IPS-15b (cell line): ENCODE measurements at regions not wholly inside any gene's neighbourhood (a gene's known extent, or its start where the extent isn't known, plus 50 kb on each side); places are given as distances from the start of the nearest gene placed in this dataset.

ENCODE experiments used
- H3K27me3 ChIP-seq: one replicate; pipeline ENCODE4 v1.6.1; 2013; ENCODE audit warnings: low read length; ENCODE audit not compliant: control insufficient read depth, insufficient read depth
- H3K36me3 ChIP-seq: one replicate; pipeline ENCODE4 v1.6.1; 2013; ENCODE audit warnings: low read length; ENCODE audit not compliant: control insufficient read depth, insufficient read depth
- H3K4me1 ChIP-seq: one replicate; pipeline ENCODE4 v1.6.1; 2013; ENCODE audit warnings: mild to moderate bottlenecking, low read length; ENCODE audit not compliant: control insufficient read depth, insufficient read depth
- H3K4me3 ChIP-seq: one replicate; pipeline ENCODE4 v1.5.1; 2013; ENCODE audit warnings: low read depth, low read length
- H3K9ac ChIP-seq: one replicate; pipeline ENCODE4 v1.6.1; 2013; ENCODE audit warnings: low read depth, mild to moderate bottlenecking, low read length
- H3K9me3 ChIP-seq: one replicate; pipeline ENCODE4 v1.6.1; 2013; ENCODE audit warnings: mild to moderate bottlenecking, low read length; ENCODE audit not compliant: control insufficient read depth, insufficient read depth

- Histone ChIP-seq H3K4me3 (no peak overlapping the region), H3K4me1 (no peaks in the 10 kb centered on the region), H3K36me3 (no peaks in the 10 kb centered on the region), H3K27me3 (no peaks in the 10 kb centered on the region), H3K9me3 (no peaks in the 10 kb centered on the region), H3K9ac (no peak overlapping the region)
Measured at GRCh38 chr22:48118654-48119053, 1356.2 kb downstream of the TBC1D22A start.

- Histone ChIP-seq H3K27me3 (no peaks in the 10 kb centered on the region), H3K9me3 (no peaks in the 10 kb centered on the region), H3K4me1 (no peaks in the 10 kb centered on the region), H3K36me3 (no peaks in the 10 kb centered on the region), H3K4me3 (no peak overlapping the region), H3K9ac (no peak overlapping the region)
Measured at GRCh38 chr22:48116871-48117270, 1354.4 kb downstream of the TBC1D22A start.

- Histone ChIP-seq H3K36me3 (no peaks in the 10 kb centered on the region), H3K9me3 (no peaks in the 10 kb centered on the region), H3K9ac (no peak overlapping the region), H3K4me3 (no peak overlapping the region), H3K27me3 (no peaks in the 10 kb centered on the region), H3K4me1 (no peaks in the 10 kb centered on the region)
Measured at GRCh38 chr22:48112687-48113521, 1350.5 kb downstream of the TBC1D22A start.

DNA sequence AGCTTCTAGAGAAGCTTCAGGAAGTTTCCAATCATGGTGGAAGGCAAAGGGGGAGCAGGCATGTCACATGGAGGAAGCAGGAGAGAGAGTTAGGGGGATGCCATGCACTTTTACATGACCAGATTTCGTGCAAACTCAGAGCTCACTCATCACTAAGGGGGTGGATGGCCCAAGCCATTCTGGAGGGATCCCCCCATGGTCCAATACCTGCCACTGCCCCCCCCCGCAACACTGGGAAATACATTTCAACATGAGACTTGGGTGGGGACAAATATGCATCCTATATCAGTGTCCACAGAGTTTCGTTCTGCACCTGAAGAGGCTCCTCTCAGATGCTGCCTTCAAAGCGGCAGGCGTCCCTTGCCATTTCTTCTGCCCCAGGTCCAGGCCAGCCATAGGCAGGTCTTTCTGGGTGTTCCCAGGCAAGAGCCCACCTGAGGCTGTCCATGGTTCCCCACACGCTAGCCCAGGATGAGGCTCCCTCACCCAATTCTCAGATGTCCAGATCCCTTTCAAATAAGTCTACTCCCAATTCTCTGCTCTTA lies 1344.3 kb downstream of the TBC1D22A start:
- no peaks in the 10 kb centered on the region for H3K36me3 ChIP-seq
- no peak overlapping the region for H3K4me3 ChIP-seq
- H3K27me3 ChIP-seq: no peaks in the 10 kb centered on the region
- no peak overlapping the region for H3K9ac ChIP-seq
- no peaks in the 10 kb centered on the region for H3K9me3 ChIP-seq
- no peaks in the 10 kb centered on the region for H3K4me1 ChIP-seq

DNA sequence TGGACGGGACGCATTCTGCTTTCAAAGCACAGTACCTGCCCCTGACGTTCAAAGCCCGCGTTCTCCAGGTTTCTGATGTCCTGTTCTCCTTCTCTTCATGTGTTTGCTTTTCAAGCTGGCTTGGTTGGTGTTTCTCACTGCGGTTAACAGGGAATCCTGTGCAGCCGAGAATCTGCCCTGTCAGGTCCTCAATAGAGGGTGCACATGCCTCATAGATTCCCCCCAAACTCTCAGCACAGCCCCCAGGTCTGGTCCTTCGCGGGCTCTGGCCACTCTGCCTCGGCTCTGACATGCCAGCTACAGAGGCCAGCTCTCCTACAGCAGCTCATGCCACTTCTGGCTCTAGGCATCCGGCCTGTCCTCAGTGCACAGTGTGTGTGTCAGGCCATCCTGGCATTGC lies 1343.8 kb downstream of the TBC1D22A start:
- no peaks in the 10 kb centered on the region for H3K36me3 ChIP-seq
- no peaks in the 10 kb centered on the region for H3K9me3 ChIP-seq
- no peaks in the 10 kb centered on the region for H3K4me1 ChIP-seq
- no peak overlapping the region for H3K4me3 ChIP-seq
- H3K27me3 ChIP-seq: no peaks in the 10 kb centered on the region
- H3K9ac ChIP-seq: no peak overlapping the region

GRCh38 chr22:48105259-48105658 lies 1342.8 kb downstream of the TBC1D22A start:
- H3K36me3 ChIP-seq: no peaks in the 10 kb centered on the region
- H3K4me3 ChIP-seq: no peak overlapping the region
- no peak overlapping the region for H3K9ac ChIP-seq
- H3K4me1 ChIP-seq: no peaks in the 10 kb centered on the region
- no peaks in the 10 kb centered on the region for H3K9me3 ChIP-seq
- no peaks in the 10 kb centered on the region for H3K27me3 ChIP-seq

DNA sequence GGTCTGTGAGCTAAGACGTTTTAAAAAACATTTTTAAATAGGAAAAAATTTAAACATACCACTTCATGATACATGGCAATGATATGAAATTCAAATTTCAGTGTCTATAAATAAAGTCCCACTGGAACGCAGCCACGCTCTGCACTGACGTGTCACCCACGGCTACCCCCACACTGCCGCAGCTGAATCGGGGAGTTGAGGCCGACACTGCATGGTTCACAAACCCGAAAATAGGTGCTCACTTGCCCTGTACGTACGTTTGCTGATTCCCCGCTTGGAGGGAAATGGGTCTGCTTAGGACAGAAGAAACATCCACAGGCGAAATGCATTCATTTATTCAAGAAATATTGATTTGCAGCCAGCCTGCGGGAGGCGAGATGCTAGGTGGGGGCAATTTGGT lies 1342.3 kb downstream of the TBC1D22A start:
- H3K27me3 ChIP-seq: no peaks in the 10 kb centered on the region
- H3K9ac ChIP-seq: no peak overlapping the region
- no peaks in the 10 kb centered on the region for H3K4me1 ChIP-seq
- H3K4me3 ChIP-seq: no peak overlapping the region
- H3K36me3 ChIP-seq: no peaks in the 10 kb centered on the region
- no peaks in the 10 kb centered on the region for H3K9me3 ChIP-seq

GRCh38 chr22:48104102-48104738 lies 1341.8 kb downstream of the TBC1D22A start:
- H3K4me3 ChIP-seq: no peak overlapping the region
- no peaks in the 10 kb centered on the region for H3K36me3 ChIP-seq
- no peaks in the 10 kb centered on the region for H3K4me1 ChIP-seq
- no peaks in the 10 kb centered on the region for H3K27me3 ChIP-seq
- H3K9ac ChIP-seq: no peak overlapping the region
- H3K9me3 ChIP-seq: no peaks in the 10 kb centered on the region

DNA sequence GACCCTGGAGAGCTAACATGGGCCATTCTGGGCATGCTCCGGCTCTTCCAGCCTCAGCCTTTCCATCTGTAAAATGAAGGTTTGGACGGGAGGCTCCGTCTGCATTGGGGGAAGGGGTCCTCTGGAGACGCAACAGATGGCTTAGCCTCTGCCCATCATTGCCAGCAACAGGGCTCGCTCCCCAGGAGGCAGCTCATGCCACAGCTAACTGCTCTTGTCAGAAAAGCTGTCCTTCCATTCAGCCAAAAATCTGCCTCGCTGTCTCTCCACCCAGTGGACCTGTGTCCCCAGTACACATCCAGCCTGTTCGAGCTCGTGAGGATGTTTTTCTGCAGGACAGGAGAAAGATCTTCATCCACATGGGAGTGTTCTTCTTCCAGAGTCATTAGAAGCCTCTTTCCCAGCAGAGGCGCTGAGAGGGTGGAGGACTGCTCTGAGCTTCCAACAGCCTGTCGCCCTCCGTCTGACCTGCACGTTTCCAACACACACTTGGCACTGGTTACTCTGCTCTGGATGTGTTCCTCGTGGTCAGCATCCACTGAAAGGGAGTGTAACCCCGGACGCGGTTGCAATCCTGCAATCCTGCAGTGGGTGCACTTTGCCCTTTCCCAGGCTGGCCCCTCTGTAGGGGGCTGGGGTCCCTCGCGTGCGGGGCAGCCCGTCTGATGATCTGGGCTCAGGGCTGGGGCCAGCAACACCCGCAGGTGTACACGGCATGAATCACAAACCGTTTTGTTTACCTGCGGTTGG lies 1340.9 kb downstream of the TBC1D22A start:
- no peaks in the 10 kb centered on the region for H3K27me3 ChIP-seq
- H3K9ac ChIP-seq: no peak overlapping the region
- H3K36me3 ChIP-seq: no peaks in the 10 kb centered on the region
- H3K9me3 ChIP-seq: no peaks in the 10 kb centered on the region
- no peaks in the 10 kb centered on the region for H3K4me1 ChIP-seq
- no peak overlapping the region for H3K4me3 ChIP-seq

DNA sequence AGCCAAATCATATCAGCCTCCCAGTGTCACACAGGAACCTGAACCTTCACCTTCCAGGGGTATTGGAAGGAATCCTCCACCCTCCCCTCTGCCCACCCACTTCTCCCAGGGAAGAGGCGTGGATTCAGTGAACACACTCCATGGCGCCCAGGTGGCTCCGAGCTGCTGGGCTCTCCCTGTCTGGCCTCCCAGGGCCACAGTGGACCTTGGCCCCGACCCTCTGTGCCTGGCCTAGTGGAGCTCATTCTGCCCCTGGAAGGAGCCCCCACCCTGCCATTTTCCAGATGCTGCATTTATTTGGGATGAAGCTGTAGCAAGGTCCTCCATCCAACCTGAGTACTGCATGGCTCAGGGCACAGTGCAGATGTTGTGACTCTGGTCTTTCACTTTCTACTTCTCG lies 1340.1 kb downstream of the TBC1D22A start:
- H3K4me3 ChIP-seq: no peak overlapping the region
- H3K36me3 ChIP-seq: no peaks in the 10 kb centered on the region
- H3K27me3 ChIP-seq: no peaks in the 10 kb centered on the region
- H3K9me3 ChIP-seq: no peaks in the 10 kb centered on the region
- no peaks in the 10 kb centered on the region for H3K4me1 ChIP-seq
- H3K9ac ChIP-seq: no peak overlapping the region

DNA sequence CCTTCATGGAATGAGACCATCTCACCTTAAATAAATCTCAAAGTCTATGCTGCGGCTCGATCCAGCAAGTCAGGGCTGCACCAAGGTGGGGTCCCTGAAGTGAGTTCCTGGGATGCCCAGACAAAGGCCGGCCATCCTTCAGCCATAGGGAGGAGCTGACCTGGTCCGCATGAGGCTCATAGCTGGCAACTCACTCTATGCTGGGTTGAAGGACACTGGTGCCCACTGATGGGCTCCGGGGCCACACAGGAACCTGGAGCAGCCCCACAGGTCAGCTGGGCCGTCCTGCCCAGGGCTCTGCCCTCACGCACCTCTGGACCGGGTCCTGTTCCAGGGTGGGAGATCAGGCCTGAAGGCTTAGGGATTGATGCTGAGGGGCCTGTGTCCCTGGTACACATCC lies 1339.3 kb downstream of the TBC1D22A start:
- Histone ChIP-seq H3K4me3 (no peak overlapping the region), H3K27me3 (no peaks in the 10 kb centered on the region), H3K9ac (no peak overlapping the region), H3K4me1 (no peaks in the 10 kb centered on the region), H3K36me3 (no peaks in the 10 kb centered on the region), H3K9me3 (no peaks in the 10 kb centered on the region)
